ENCODE measurements at regions not wholly inside any gene's neighbourhood (a gene's known extent, or its start where the extent isn't known, plus 50 kb on each side); places are given as distances from the start of the nearest gene placed in this dataset.

- ATAC-seq, result no peak
- CTCF ChIA-PET, result no interaction called here
Observed at GRCh38 chr5:89989776-89990175, 419.8 kb downstream of the CETN3 start.

GRCh38 chr5:89988998-89989655, 420.4 kb downstream of the CETN3 start:
- BruUV-seq (replicated peaks), result no TSS peak
- POLR2A ChIA-PET (ENCODE audit: unreplicated experiment), result no interaction called here
- no peak for TF ChIP-seq EZH2phosphoT487 (IDR thresholded peaks at IDR 0.05; ENCODE audit: borderline replicate concordance, low read length)
- no peak for TF ChIP-seq EZH2 (IDR thresholded peaks at IDR 0.05; ENCODE audit: low read length, unreplicated experiment)
- TF ChIP-seq CTCF (conservative IDR thresholded peaks at IDR 0.05; ENCODE audit: low read depth, low read length), result no peak

More at GRCh38 chr5:89989776-89990175, 419.8 kb downstream of the CETN3 start:
- H3K27me3 ChIP-seq (ENCODE audit: low read length), result no peaks in the 10 kb centered on the region
- no peaks in the 10 kb centered on the region for H3K9me2 ChIP-seq (replicated peaks; ENCODE audit: low read length)
- no peaks in the 10 kb centered on the region for H3K9me3 ChIP-seq (ENCODE audit: low read length)
- H2AFZ ChIP-seq (ENCODE audit: low read length), result no peak overlapping the region
- no peaks in the 10 kb centered on the region for H3F3A ChIP-seq (ENCODE audit: low read length, unreplicated experiment)
- BruUV-seq (replicated peaks), result no TSS peak
- no peak overlapping the region for H3K9ac ChIP-seq (ENCODE audit: low read length)
- H3K4me1 ChIP-seq (ENCODE audit: insufficient read depth, low read length), result no peaks in the 10 kb centered on the region
- H3K4me3 ChIP-seq (ENCODE audit: low read length), result no peak overlapping the region
- TF ChIP-seq EZH2 (IDR thresholded peaks at IDR 0.05; ENCODE audit: low read length, unreplicated experiment), result no peak
- TF ChIP-seq EZH2phosphoT487 (IDR thresholded peaks at IDR 0.05; ENCODE audit: borderline replicate concordance, low read length), result no peak
- no peak for TF ChIP-seq CTCF (conservative IDR thresholded peaks at IDR 0.05; ENCODE audit: low read depth, low read length)
- POLR2A ChIA-PET (ENCODE audit: unreplicated experiment), result no interaction called here
- H3K36me3 ChIP-seq (ENCODE audit: low read depth, low read length), result no peaks in the 10 kb centered on the region
- no peaks in the 10 kb centered on the region for H4K20me1 ChIP-seq (ENCODE audit: low read length)
- H3K4me2 ChIP-seq (ENCODE audit: low read length), result no peak overlapping the region
- no peak overlapping the region for H3K27ac ChIP-seq (ENCODE audit: low read length)
- intact Hi-C loops (cut with micrococcal nuclease), result no loop called here
- H3K79me2 ChIP-seq (ENCODE audit: low read length), result no peaks in the 10 kb centered on the region
- DNase-seq, result no peak

GRCh38 chr5:89988129-89988810, 421.3 kb downstream of the CETN3 start:
- no peaks in the 10 kb centered on the region for H4K20me1 ChIP-seq (ENCODE audit: low read length)
- H3K9ac ChIP-seq (ENCODE audit: low read length), result no peak overlapping the region
- no peak overlapping the region for H3K4me3 ChIP-seq (ENCODE audit: low read length)
- H3K79me2 ChIP-seq (ENCODE audit: low read length), result no peaks in the 10 kb centered on the region
- ChIA-PET CTCF (no interaction called here), POLR2A (ENCODE audit: unreplicated experiment) (no interaction called here)
- H3K4me1 ChIP-seq (ENCODE audit: insufficient read depth, low read length), result no peaks in the 10 kb centered on the region
- H3F3A ChIP-seq (ENCODE audit: low read length, unreplicated experiment), result no peaks in the 10 kb centered on the region
- no peaks in the 10 kb centered on the region for H3K9me2 ChIP-seq (replicated peaks; ENCODE audit: low read length)
- H3K36me3 ChIP-seq (ENCODE audit: low read depth, low read length), result no peaks in the 10 kb centered on the region
- no peak overlapping the region for H3K4me2 ChIP-seq (ENCODE audit: low read length)
- DNase-seq, result no peak
- intact Hi-C loops (cut with micrococcal nuclease), result no loop called here
- ATAC-seq, result no peak
- H2AFZ ChIP-seq (ENCODE audit: low read length), result no peak overlapping the region
- H3K9me3 ChIP-seq (ENCODE audit: low read length), result no peaks in the 10 kb centered on the region
- BruUV-seq (replicated peaks), result no TSS peak
- TF ChIP-seq CTCF (conservative IDR thresholded peaks at IDR 0.05; ENCODE audit: low read depth, low read length) (no peak), EZH2phosphoT487 (IDR thresholded peaks at IDR 0.05; ENCODE audit: borderline replicate concordance, low read length) (no peak), EZH2 (IDR thresholded peaks at IDR 0.05; ENCODE audit: low read length, unreplicated experiment) (no peak)
- no peaks in the 10 kb centered on the region for H3K27me3 ChIP-seq (ENCODE audit: low read length)
- H3K27ac ChIP-seq (ENCODE audit: low read length), result no peak overlapping the region

More at GRCh38 chr5:89988998-89989655, 420.4 kb downstream of the CETN3 start:
- H3K36me3 ChIP-seq (ENCODE audit: low read depth, low read length), result no peaks in the 10 kb centered on the region
- no peak overlapping the region for H3K4me3 ChIP-seq (ENCODE audit: low read length)
- H3K27me3 ChIP-seq (ENCODE audit: low read length), result no peaks in the 10 kb centered on the region
- H3K79me2 ChIP-seq (ENCODE audit: low read length), result no peaks in the 10 kb centered on the region
- ATAC-seq (no peak), DNase-seq (no peak)
- intact Hi-C loops (cut with micrococcal nuclease), result no loop called here
- CTCF ChIA-PET, result no interaction called here
- no peaks in the 10 kb centered on the region for H3F3A ChIP-seq (ENCODE audit: low read length, unreplicated experiment)
- H3K4me1 ChIP-seq (ENCODE audit: insufficient read depth, low read length), result no peaks in the 10 kb centered on the region
- H3K9me3 ChIP-seq (ENCODE audit: low read length), result no peaks in the 10 kb centered on the region
- H3K4me2 ChIP-seq (ENCODE audit: low read length), result no peak overlapping the region
- H2AFZ ChIP-seq (ENCODE audit: low read length), result no peak overlapping the region
- H3K9me2 ChIP-seq (replicated peaks; ENCODE audit: low read length), result no peaks in the 10 kb centered on the region
- no peak overlapping the region for H3K27ac ChIP-seq (ENCODE audit: low read length)
- H4K20me1 ChIP-seq (ENCODE audit: low read length), result no peaks in the 10 kb centered on the region
- H3K9ac ChIP-seq (ENCODE audit: low read length), result no peak overlapping the region

Data from PC-3 (cell line).